ENCODE measurements at regions not wholly inside any gene's neighbourhood (a gene's known extent, or its start where the extent isn't known, plus 50 kb on each side); places are given as distances from the start of the nearest gene placed in this dataset.
A peak's percentile ranks its signal among the peaks of the same experiment; 100 is the strongest.
"Not testable (repeated sequence)": the region's sequence is repeated elsewhere in the genome, so short reads cannot be mapped to it uniquely, and the experiment has no call there.

- DNase-seq (ENCODE audit: low read depth): no peak
Measured at GRCh38 chr9:2243666-2244555, 228.8 kb downstream of the SMARCA2 start.

- DNase-seq (ENCODE audit: low read depth): no peak
Measured at GRCh38 chr9:2247340-2247739, 232.2 kb downstream of the SMARCA2 start.

GRCh38 chr9:2248768-2249265, 233.7 kb downstream of the SMARCA2 start:
- DNase-seq (ENCODE audit: low read depth): no peak

GRCh38 chr9:2253636-2254580, 238.8 kb downstream of the SMARCA2 start:
- DNase-seq (ENCODE audit: low read depth): no peak

GRCh38 chr9:2255128-2255527, 240.0 kb downstream of the SMARCA2 start:
- no peak for DNase-seq (ENCODE audit: low read depth)

- DNase-seq (ENCODE audit: low read depth): no peak
Measured at GRCh38 chr9:2257248-2257929, 242.2 kb downstream of the SMARCA2 start.

- peak; percentile 17 for DNase-seq (ENCODE audit: low read depth)
Measured at GRCh38 chr9:2260417-2261306, 245.5 kb downstream of the SMARCA2 start.

GRCh38 chr9:2261421-2262103, 246.4 kb downstream of the SMARCA2 start:
- DNase-seq (ENCODE audit: low read depth): no peak

- no peak for DNase-seq (ENCODE audit: low read depth)
Measured at GRCh38 chr9:2262386-2263071, 247.4 kb downstream of the SMARCA2 start.

- DNase-seq (ENCODE audit: low read depth): no peak
Measured at GRCh38 chr9:2263111-2263510, 248.0 kb downstream of the SMARCA2 start.

- no peak for DNase-seq (ENCODE audit: low read depth)
Measured at GRCh38 chr9:2263665-2264064, 248.5 kb downstream of the SMARCA2 start.

- DNase-seq (ENCODE audit: low read depth): no peak
Measured at GRCh38 chr9:2264081-2264480, 248.9 kb downstream of the SMARCA2 start.

GRCh38 chr9:2267181-2267745, 252.1 kb downstream of the SMARCA2 start:
- no peak for DNase-seq (ENCODE audit: low read depth)

- DNase-seq (ENCODE audit: low read depth): no peak
Measured at GRCh38 chr9:2269778-2270177, 254.6 kb downstream of the SMARCA2 start.

GRCh38 chr9:2270565-2270964, 255.4 kb downstream of the SMARCA2 start:
- DNase-seq (ENCODE audit: low read depth): no peak

- no peak for DNase-seq (ENCODE audit: low read depth)
Measured at GRCh38 chr9:2271426-2271825, 256.3 kb downstream of the SMARCA2 start.

- no peak for DNase-seq (ENCODE audit: low read depth)
Measured at GRCh38 chr9:2274762-2275161, 259.6 kb downstream of the SMARCA2 start.

GRCh38 chr9:2276296-2276695, 261.1 kb downstream of the SMARCA2 start:
- DNase-seq (ENCODE audit: low read depth): no peak

GRCh38 chr9:2277133-2277532, 262.0 kb downstream of the SMARCA2 start:
- not testable (repeated sequence) for DNase-seq (ENCODE audit: low read depth)

Measured in fibroblast of the conjunctiva (primary cell).